HEK293 (cell line): ENCODE measurements at regions not wholly inside any gene's neighbourhood (a gene's known extent, or its start where the extent isn't known, plus 50 kb on each side); places are given as distances from the start of the nearest gene placed in this dataset.

Experiments
- KLF1 ChIP-seq: fragments of 450-650 bp; formaldehyde crosslinking; IDR thresholded peaks from 2 replicates; pipeline ENCODE4 v1.5.1; 2016; ENCODE audit warnings: missing biosample characterization, missing genetic modification characterization
- ZFP3 ChIP-seq: fragments of 450-650 bp; formaldehyde crosslinking; IDR thresholded peaks from 2 replicates; pipeline ENCODE4 v1.5.1; 2016; ENCODE audit warnings: low read depth, missing biosample characterization, missing genetic modification characterization
- ZNF501 ChIP-seq: fragments of 450-650 bp; formaldehyde crosslinking; IDR thresholded peaks from 2 replicates; pipeline ENCODE4 v1.5.1; 2016; ENCODE audit warnings: missing biosample characterization, missing genetic modification characterization
- ZNF558 ChIP-seq: fragments of 450-650 bp; formaldehyde crosslinking; IDR thresholded peaks from 2 replicates; pipeline ENCODE4 v1.5.1; 2016; ENCODE audit warnings: missing biosample characterization, missing genetic modification characterization
- ZNF785 ChIP-seq: fragments of 450-650 bp; formaldehyde crosslinking; IDR thresholded peaks from 2 replicates; pipeline ENCODE4 v1.5.1; 2016; ENCODE audit warnings: missing biosample characterization, missing genetic modification characterization
- TF ChIP-seq, protein P1 (sequence below): fragments of 450-650 bp; formaldehyde crosslinking; IDR thresholded peaks from 2 replicates; pipeline ENCODE4 v1.5.1; 2016; ENCODE audit warnings: missing biosample characterization, missing genetic modification characterization
- TF ChIP-seq, protein P2 (sequence below): fragments of 450-650 bp; formaldehyde crosslinking; IDR thresholded peaks from 2 replicates; pipeline ENCODE4 v1.5.1; 2016; ENCODE audit warnings: missing biosample characterization, missing genetic modification characterization

DNA sequence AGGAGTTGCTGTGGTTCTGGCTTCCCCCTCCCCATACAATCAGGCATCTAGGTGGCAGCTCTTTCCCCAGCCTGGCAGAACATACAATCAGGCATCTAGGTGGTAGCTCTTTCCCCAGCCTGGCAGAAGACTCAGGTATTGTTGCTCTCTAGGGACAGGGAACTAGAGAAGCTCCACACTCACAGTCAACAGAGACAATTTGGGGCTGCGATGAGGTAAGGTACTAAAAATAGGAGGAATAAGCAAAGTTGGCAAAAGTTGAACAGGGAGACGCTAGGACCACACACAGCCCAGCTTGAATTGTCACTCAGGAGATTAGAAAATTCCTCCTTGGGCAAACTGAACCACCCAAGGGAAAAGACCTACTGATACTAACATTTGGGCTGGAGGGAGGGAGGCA lies 315.5 kb upstream of the CDH5 start:
- TF ChIP-seq ZFP3 (tag by site-specific recombination) (no peak), KLF1 (tag by site-specific recombination) (no peak), ZNF501 (tag by site-specific recombination) (no peak), ZNF785 (tag by site-specific recombination) (no peak), ZNF558 (no peak)
- TF ChIP-seq, protein P1, sequence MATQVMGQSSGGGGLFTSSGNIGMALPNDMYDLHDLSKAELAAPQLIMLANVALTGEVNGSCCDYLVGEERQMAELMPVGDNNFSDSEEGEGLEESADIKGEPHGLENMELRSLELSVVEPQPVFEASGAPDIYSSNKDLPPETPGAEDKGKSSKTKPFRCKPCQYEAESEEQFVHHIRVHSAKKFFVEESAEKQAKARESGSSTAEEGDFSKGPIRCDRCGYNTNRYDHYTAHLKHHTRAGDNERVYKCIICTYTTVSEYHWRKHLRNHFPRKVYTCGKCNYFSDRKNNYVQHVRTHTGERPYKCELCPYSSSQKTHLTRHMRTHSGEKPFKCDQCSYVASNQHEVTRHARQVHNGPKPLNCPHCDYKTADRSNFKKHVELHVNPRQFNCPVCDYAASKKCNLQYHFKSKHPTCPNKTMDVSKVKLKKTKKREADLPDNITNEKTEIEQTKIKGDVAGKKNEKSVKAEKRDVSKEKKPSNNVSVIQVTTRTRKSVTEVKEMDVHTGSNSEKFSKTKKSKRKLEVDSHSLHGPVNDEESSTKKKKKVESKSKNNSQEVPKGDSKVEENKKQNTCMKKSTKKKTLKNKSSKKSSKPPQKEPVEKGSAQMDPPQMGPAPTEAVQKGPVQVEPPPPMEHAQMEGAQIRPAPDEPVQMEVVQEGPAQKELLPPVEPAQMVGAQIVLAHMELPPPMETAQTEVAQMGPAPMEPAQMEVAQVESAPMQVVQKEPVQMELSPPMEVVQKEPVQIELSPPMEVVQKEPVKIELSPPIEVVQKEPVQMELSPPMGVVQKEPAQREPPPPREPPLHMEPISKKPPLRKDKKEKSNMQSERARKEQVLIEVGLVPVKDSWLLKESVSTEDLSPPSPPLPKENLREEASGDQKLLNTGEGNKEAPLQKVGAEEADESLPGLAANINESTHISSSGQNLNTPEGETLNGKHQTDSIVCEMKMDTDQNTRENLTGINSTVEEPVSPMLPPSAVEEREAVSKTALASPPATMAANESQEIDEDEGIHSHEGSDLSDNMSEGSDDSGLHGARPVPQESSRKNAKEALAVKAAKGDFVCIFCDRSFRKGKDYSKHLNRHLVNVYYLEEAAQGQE (tag by site-specific recombination) = no peak
- TF ChIP-seq, protein P2, sequence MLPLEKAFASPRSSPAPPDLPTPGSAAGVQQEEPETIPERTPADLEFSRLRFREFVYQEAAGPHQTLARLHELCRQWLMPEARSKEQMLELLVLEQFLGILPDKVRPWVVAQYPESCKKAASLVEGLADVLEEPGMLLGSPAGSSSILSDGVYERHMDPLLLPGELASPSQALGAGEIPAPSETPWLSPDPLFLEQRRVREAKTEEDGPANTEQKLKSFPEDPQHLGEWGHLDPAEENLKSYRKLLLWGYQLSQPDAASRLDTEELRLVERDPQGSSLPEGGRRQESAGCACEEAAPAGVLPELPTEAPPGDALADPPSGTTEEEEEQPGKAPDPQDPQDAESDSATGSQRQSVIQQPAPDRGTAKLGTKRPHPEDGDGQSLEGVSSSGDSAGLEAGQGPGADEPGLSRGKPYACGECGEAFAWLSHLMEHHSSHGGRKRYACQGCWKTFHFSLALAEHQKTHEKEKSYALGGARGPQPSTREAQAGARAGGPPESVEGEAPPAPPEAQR = no peak
